ENCODE measurements at regions not wholly inside any gene's neighbourhood (a gene's known extent, or its start where the extent isn't known, plus 50 kb on each side); places are given as distances from the start of the nearest gene placed in this dataset.

DNA sequence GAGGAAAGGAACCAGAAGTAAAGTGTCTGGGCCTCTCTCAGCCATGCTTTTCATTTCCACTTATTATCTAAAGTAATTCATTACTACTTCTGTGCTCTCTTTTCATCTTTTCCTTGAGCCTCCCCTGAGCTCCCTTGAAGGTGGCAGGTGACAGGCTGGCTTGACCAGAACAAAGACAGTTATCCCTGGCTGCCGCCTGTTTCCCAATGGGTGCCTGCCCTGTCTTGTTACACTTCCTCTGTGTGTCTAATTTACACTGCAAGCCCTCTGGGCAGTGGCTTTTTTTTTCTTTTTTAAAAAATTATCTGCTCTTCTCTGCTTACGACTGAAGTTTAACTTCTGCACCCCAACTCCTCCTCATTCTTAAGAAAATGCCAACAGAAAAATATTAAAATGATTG, 113.4 kb downstream of the NGF start:
- Histone ChIP-seq H3K27me3 (ENCODE audit: control insufficient read depth in 1 of 2, insufficient read depth in 2 of 2, low read length in 2 of 2) (peaks cover 0 to 3% of the 10 kb centered on the region in 2 experiments), H3K9me3 (ENCODE audit: control insufficient read depth in 1 of 2, insufficient read depth in 1 of 2, low read length in 2 of 2) (peaks cover 0 to 4% of the 10 kb centered on the region in 2 experiments), H3K4me3 (ENCODE audit: low read length) (no peak overlapping the region), H3K36me3 (ENCODE audit: insufficient read depth, low read length) (no peaks in the 10 kb centered on the region), H3K4me1 (ENCODE audit: insufficient read depth, low read length) (no peaks in the 10 kb centered on the region), H3K27ac (ENCODE audit: low read depth in 1 of 2, low read length in 2 of 2) (no peak overlapping the region)
- intact Hi-C loops (cut with DNase I, micrococcal nuclease) = no loop called here
- no peaks in the 10 kb centered on the region for H3K4me1 Mint-ChIP-seq (ENCODE audit: low read depth)
- POLR2A ChIA-PET = no interaction called here
- CTCF ChIA-PET = no interaction called here
- H3K27ac Mint-ChIP-seq = no peak overlapping the region
- H3K27me3 Mint-ChIP-seq = peaks cover 21% of the 10 kb centered on the region
- no peak overlapping the region for H3K4me3 Mint-ChIP-seq
- H3K9me3 Mint-ChIP-seq = no peaks in the 10 kb centered on the region
- ATAC-seq (ENCODE audit: poor library complexity) (no peak), DNase-seq (no peak)
- no peaks in the 10 kb centered on the region for H3K36me3 Mint-ChIP-seq (ENCODE audit: low read depth)
- TF ChIP-seq, protein P1, sequence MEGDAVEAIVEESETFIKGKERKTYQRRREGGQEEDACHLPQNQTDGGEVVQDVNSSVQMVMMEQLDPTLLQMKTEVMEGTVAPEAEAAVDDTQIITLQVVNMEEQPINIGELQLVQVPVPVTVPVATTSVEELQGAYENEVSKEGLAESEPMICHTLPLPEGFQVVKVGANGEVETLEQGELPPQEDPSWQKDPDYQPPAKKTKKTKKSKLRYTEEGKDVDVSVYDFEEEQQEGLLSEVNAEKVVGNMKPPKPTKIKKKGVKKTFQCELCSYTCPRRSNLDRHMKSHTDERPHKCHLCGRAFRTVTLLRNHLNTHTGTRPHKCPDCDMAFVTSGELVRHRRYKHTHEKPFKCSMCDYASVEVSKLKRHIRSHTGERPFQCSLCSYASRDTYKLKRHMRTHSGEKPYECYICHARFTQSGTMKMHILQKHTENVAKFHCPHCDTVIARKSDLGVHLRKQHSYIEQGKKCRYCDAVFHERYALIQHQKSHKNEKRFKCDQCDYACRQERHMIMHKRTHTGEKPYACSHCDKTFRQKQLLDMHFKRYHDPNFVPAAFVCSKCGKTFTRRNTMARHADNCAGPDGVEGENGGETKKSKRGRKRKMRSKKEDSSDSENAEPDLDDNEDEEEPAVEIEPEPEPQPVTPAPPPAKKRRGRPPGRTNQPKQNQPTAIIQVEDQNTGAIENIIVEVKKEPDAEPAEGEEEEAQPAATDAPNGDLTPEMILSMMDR (IDR thresholded peaks at IDR 0.05) = no peak

DNA sequence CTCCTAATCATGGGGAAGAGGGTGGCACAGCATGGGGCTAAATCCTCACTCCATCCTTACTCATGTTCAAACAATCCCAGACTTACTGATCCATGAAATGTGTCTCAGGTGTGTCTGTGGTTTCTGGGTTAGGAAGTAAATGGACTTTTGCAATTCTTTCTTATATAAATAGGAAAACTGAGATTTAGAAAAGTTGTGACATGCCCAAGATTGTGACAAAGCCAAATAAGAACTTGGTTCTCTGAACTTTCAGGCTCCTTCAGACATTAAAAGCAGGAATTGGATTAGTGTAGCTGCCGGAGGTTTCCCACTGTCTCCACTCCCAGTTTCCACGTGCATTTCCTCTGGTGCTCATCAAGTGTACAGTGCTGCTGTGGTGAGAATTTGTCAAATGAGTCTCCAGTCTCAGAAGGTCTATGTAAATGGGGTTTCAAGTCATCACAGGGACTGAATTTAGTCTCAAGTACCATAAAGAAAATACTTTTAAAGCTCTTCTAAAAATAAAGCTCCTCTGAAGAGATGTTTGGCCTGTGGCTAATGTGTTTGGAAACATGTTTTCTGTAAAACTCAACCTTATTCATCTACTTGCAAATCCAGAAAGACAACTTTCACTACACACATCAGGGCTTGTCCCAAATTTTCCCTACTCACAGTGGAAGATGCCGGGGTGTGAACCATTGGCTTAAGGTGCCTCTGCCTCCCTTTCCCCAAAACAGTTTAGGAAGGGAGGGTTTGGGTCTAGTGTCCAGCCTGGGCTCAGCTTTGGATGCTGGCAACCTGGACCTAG, 115.2 kb downstream of the NGF start:
- peaks cover 0 to 4% of the 10 kb centered on the region in 2 experiments for H3K9me3 ChIP-seq (ENCODE audit: control insufficient read depth in 1 of 2, insufficient read depth in 1 of 2, low read length in 2 of 2)
- TF ChIP-seq, protein P1 (IDR thresholded peaks at IDR 0.05) = no peak
- H3K4me3 ChIP-seq (ENCODE audit: low read length) = no peak overlapping the region
- no peak overlapping the region for H3K27ac Mint-ChIP-seq
- CTCF ChIA-PET = no interaction called here
- no peak for ATAC-seq (ENCODE audit: poor library complexity)
- H3K4me3 Mint-ChIP-seq = no peak overlapping the region
- peaks cover 0 to 5% of the 10 kb centered on the region in 2 experiments for H3K27me3 ChIP-seq (ENCODE audit: control insufficient read depth in 1 of 2, insufficient read depth in 2 of 2, low read length in 2 of 2)
- no peak for DNase-seq
- H3K27me3 Mint-ChIP-seq = peaks cover 29% of the 10 kb centered on the region
- H3K27ac ChIP-seq (ENCODE audit: low read depth in 1 of 2, low read length in 2 of 2) = no peak overlapping the region
- POLR2A ChIA-PET = no interaction called here
- no peaks in the 10 kb centered on the region for H3K9me3 Mint-ChIP-seq
- intact Hi-C loops (cut with DNase I, micrococcal nuclease) = no loop called here
- H3K36me3 ChIP-seq (ENCODE audit: insufficient read depth, low read length) = no peaks in the 10 kb centered on the region
- H3K4me1 Mint-ChIP-seq (ENCODE audit: low read depth) = no peaks in the 10 kb centered on the region
- no peaks in the 10 kb centered on the region for H3K36me3 Mint-ChIP-seq (ENCODE audit: low read depth)
- H3K4me1 ChIP-seq (ENCODE audit: insufficient read depth, low read length) = no peaks in the 10 kb centered on the region

GRCh38 chr1:115220340-115221270, 117.4 kb downstream of the NGF start:
- peaks cover 0 to 5% of the 10 kb centered on the region in 2 experiments for H3K27me3 ChIP-seq (ENCODE audit: control insufficient read depth in 1 of 2, insufficient read depth in 2 of 2, low read length in 2 of 2)
- TF ChIP-seq, protein P1 (IDR thresholded peaks at IDR 0.05) = no peak
- no peaks in the 10 kb centered on the region for H3K36me3 Mint-ChIP-seq (ENCODE audit: low read depth)
- peaks cover 0 to 4% of the 10 kb centered on the region in 2 experiments for H3K9me3 ChIP-seq (ENCODE audit: control insufficient read depth in 1 of 2, insufficient read depth in 1 of 2, low read length in 2 of 2)
- H3K4me1 ChIP-seq (ENCODE audit: insufficient read depth, low read length) = no peaks in the 10 kb centered on the region
- DNase-seq (no peak), ATAC-seq (ENCODE audit: poor library complexity) (no peak)
- intact Hi-C loops (cut with DNase I, micrococcal nuclease) = no loop called here
- ChIA-PET CTCF (no interaction called here), POLR2A (no interaction called here)
- H3K36me3 ChIP-seq (ENCODE audit: insufficient read depth, low read length) = no peaks in the 10 kb centered on the region
- H3K9me3 Mint-ChIP-seq = no peaks in the 10 kb centered on the region
- no peak overlapping the region for H3K27ac ChIP-seq (ENCODE audit: low read depth in 1 of 2, low read length in 2 of 2)
- H3K4me3 ChIP-seq (ENCODE audit: low read length) = no peak overlapping the region
- no peak overlapping the region for H3K4me3 Mint-ChIP-seq
- no peaks in the 10 kb centered on the region for H3K4me1 Mint-ChIP-seq (ENCODE audit: low read depth)
- peaks cover 41% of the 10 kb centered on the region for H3K27me3 Mint-ChIP-seq
- H3K27ac Mint-ChIP-seq = no peak overlapping the region

Data from CD4-positive, alpha-beta T cell (primary cell).